Astrocyte (in vitro differentiated cells and primary cell): ENCODE measurements at regions not wholly inside any gene's neighbourhood (a gene's known extent, or its start where the extent isn't known, plus 50 kb on each side); places are given as distances from the start of the nearest gene placed in this dataset.

ENCODE experiments used
- DNase-seq: peaks from one replicate; pipeline ENCODE4 v3.0.0-alpha.2; 2010; ENCODE audit warnings: low read depth
- FAIRE-seq: peaks from 2 replicates; lab custom pipeline; 2011; peaks lifted over from hg19 to GRCh38; lab: Jason Lieb, UNC
- H2AFZ ChIP-seq: 2 replicates; pipeline ENCODE4 v1.6.0; 2012; ENCODE audit warnings: low read depth, low read length, inconsistent platforms
- H3K27ac ChIP-seq: 2 replicates; pipeline ENCODE4 v1.5.1; 2011; ENCODE audit warnings: low read depth, low read length, inconsistent platforms
- H3K27me3 ChIP-seq: 2 replicates; pipeline ENCODE4 v1.6.0; 2011; ENCODE audit warnings: low read length, inconsistent platforms; ENCODE audit not compliant: insufficient read depth
- H3K36me3 ChIP-seq: 2 replicates; pipeline ENCODE4 v1.5.1; 2011; ENCODE audit warnings: low read length, inconsistent platforms; ENCODE audit not compliant: insufficient read depth
- H3K4me1 ChIP-seq: 2 replicates; pipeline ENCODE4 v1.5.1; 2011; ENCODE audit warnings: low read length, inconsistent platforms; ENCODE audit not compliant: insufficient read depth
- H3K4me2 ChIP-seq: 2 replicates; pipeline ENCODE4 v1.6.0; 2012; ENCODE audit warnings: low read length, inconsistent platforms
- H3K4me3 ChIP-seq: 2 replicates; pipeline ENCODE4 v1.5.1; 2011; ENCODE audit warnings: low read depth, mild to moderate bottlenecking, low read length, inconsistent platforms; ENCODE audit not compliant: insufficient read depth
- H3K79me2 ChIP-seq: 2 replicates; pipeline ENCODE4 v1.6.0; 2012; ENCODE audit warnings: mild to moderate bottlenecking, low read length, inconsistent platforms; ENCODE audit not compliant: insufficient read depth
- H3K9ac ChIP-seq: 2 replicates; pipeline ENCODE4 v1.6.0; 2012; ENCODE audit warnings: mild to moderate bottlenecking, low read length, inconsistent platforms
- H3K9me3 ChIP-seq: 2 replicates; pipeline ENCODE4 v1.5.1; 2012; ENCODE audit warnings: low read depth, mild to moderate bottlenecking, low read length, inconsistent platforms; ENCODE audit not compliant: insufficient read depth
- H4K20me1 ChIP-seq: 2 replicates; pipeline ENCODE4 v1.6.0; 2012; ENCODE audit warnings: low read length, inconsistent platforms; ENCODE audit not compliant: insufficient read depth
- H3K27ac Mint-ChIP-seq: one replicate; pipeline ENCODE4 v1.8.0; 2021; ENCODE audit warnings: mild to moderate bottlenecking, mixed read lengths; ENCODE audit not compliant: unreplicated experiment
- H3K27me3 Mint-ChIP-seq: one replicate; pipeline ENCODE4 v1.8.0; 2021; ENCODE audit warnings: low read depth, mixed read lengths; ENCODE audit not compliant: unreplicated experiment
- H3K36me3 Mint-ChIP-seq: one replicate; pipeline ENCODE4 v1.8.0; 2021; ENCODE audit warnings: low read depth, mixed read lengths; ENCODE audit not compliant: unreplicated experiment
- H3K4me1 Mint-ChIP-seq: one replicate; pipeline ENCODE4 v1.8.0; 2021; ENCODE audit warnings: low read depth, mixed read lengths; ENCODE audit not compliant: unreplicated experiment
- H3K4me3 Mint-ChIP-seq: one replicate; pipeline ENCODE4 v1.8.0; 2021; ENCODE audit warnings: mild to moderate bottlenecking, moderate library complexity, mixed read lengths; ENCODE audit not compliant: unreplicated experiment
- H3K9me3 Mint-ChIP-seq: one replicate; pipeline ENCODE4 v1.8.0; 2021; ENCODE audit warnings: mild to moderate bottlenecking, mixed read lengths; ENCODE audit not compliant: unreplicated experiment
- EZH2 ChIP-seq: IDR thresholded peaks from 2 replicates; pipeline ENCODE4 v1.6.1; 2012; ENCODE audit warnings: mild to moderate bottlenecking, low read length, inconsistent platforms; ENCODE audit not compliant: insufficient read depth
- TF ChIP-seq, protein P1 (sequence below): IDR thresholded peaks from 2 replicates; pipeline ENCODE4 v1.5.1; 2011; ENCODE audit warnings: low read depth, mild to moderate bottlenecking, inconsistent platforms, low read length, moderate library complexity; ENCODE audit not compliant: insufficient read depth

DNA sequence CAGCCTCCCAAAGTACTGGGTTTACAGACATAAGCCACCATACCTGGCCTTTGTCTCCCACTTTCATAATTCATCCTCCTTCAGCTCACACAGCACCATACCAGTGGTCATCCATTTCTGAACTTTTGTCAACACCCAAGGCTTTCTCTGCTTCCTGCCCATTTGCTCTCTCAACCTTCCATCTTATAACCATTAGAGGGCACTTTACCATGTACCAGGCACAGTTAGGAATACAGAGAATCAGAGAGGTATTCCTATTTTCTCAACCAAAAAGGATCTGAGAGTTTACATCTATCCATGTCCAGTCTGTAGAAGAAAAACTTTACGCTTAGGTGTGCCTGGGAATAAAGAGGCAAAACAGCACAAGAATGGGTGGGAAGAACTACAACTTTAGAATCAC is 397.6 kb downstream of the BUD13 start:
- DNase-seq: no peak
- Mint-ChIP-seq H3K27ac (no peak overlapping the region), H3K4me3 (no peak overlapping the region), H3K4me1 (no peaks in the 10 kb centered on the region), H3K9me3 (peaks cover 3% of the 10 kb centered on the region), H3K36me3 (no peaks in the 10 kb centered on the region), H3K27me3 (peaks cover 56% of the 10 kb centered on the region)
- H3K79me2 ChIP-seq: no peaks in the 10 kb centered on the region
- no peak overlapping the region for H3K4me2 ChIP-seq
- H3K36me3 ChIP-seq: no peaks in the 10 kb centered on the region
- TF ChIP-seq, protein P1, sequence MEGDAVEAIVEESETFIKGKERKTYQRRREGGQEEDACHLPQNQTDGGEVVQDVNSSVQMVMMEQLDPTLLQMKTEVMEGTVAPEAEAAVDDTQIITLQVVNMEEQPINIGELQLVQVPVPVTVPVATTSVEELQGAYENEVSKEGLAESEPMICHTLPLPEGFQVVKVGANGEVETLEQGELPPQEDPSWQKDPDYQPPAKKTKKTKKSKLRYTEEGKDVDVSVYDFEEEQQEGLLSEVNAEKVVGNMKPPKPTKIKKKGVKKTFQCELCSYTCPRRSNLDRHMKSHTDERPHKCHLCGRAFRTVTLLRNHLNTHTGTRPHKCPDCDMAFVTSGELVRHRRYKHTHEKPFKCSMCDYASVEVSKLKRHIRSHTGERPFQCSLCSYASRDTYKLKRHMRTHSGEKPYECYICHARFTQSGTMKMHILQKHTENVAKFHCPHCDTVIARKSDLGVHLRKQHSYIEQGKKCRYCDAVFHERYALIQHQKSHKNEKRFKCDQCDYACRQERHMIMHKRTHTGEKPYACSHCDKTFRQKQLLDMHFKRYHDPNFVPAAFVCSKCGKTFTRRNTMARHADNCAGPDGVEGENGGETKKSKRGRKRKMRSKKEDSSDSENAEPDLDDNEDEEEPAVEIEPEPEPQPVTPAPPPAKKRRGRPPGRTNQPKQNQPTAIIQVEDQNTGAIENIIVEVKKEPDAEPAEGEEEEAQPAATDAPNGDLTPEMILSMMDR: peak; percentile 3
- no peak for TF ChIP-seq EZH2
- H3K4me1 ChIP-seq: no peaks in the 10 kb centered on the region
- H3K4me3 ChIP-seq: no peak overlapping the region
- no peak for FAIRE-seq
- no peak overlapping the region for H3K27ac ChIP-seq
- no peak overlapping the region for H2AFZ ChIP-seq
- H3K9me3 ChIP-seq: no peaks in the 10 kb centered on the region
- H3K9ac ChIP-seq: no peak overlapping the region
- H3K27me3 ChIP-seq: no peaks in the 10 kb centered on the region
- no peaks in the 10 kb centered on the region for H4K20me1 ChIP-seq

DNA sequence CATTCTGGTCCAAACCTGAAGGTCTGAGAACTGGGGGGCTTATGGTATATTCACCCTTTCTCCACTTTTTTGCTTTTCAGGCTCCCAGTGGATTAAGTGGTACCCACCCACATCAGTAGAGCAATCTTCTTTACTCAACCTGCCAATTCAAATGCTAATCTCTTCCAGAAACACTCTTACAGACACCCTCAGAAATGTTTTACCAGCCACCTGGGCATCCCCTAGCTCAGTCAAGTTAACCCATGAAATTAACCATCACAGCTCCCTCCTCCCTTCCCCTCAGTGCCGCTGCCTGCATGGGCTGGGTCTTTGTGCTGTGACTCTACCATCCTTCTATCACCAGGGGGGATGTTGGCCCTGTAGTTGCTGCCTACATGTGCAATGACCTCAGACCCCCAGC is 398.7 kb downstream of the BUD13 start:
- Histone ChIP-seq H3K9me3 (no peaks in the 10 kb centered on the region), H3K4me2 (no peak overlapping the region), H3K4me3 (no peak overlapping the region), H4K20me1 (no peaks in the 10 kb centered on the region), H3K79me2 (no peaks in the 10 kb centered on the region), H3K9ac (no peak overlapping the region), H3K27me3 (no peaks in the 10 kb centered on the region), H3K27ac (no peak overlapping the region), H3K36me3 (no peaks in the 10 kb centered on the region), H3K4me1 (no peaks in the 10 kb centered on the region), H2AFZ (no peak overlapping the region)
- TF ChIP-seq EZH2: no peak
- TF ChIP-seq, protein P1: no peak
- H3K4me3 Mint-ChIP-seq: no peak overlapping the region
- H3K4me1 Mint-ChIP-seq: no peaks in the 10 kb centered on the region
- DNase-seq: no peak
- peaks cover 65% of the 10 kb centered on the region for H3K27me3 Mint-ChIP-seq
- H3K27ac Mint-ChIP-seq: no peak overlapping the region
- FAIRE-seq: no peak
- H3K9me3 Mint-ChIP-seq: peaks cover 3% of the 10 kb centered on the region
- H3K36me3 Mint-ChIP-seq: no peaks in the 10 kb centered on the region

DNA sequence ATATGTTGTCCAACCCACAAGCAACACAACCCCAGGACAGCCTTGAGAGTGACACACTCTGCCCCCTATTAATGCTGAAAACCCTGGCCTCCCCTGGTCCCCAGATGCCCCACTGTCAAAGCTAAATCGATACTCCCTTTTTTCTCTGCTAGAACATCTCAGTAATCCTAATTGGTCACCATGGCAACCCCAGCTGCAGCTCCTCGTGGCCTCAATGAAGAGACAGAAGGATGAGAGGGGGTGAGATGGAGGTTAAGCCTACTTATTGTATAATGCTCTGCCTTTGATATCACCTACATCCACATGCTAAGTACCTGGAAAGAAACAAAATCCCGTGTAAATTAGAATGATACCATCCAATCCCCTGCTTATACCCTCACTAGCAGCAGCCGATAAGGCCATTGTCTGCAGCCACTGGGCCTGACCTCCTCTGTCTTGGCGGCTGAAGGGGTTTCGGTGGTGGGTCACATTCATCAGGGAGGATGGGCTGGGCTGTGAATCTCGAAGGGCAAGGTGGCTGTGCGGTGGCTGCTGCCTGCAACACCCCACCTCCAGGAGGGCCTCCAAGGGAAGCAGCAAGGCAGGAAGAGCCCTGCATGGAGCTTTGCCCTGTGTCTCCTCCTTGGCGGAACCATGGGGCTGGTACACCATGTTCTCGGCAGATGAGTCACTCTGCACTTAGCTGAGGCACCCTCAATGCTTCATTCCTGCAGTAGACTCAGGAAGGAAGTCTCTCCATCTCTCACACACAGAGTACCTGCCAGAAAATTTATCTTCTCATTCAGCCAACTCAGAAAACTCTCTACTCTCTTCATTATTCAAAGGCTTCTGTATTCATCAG is 399.5 kb downstream of the BUD13 start:
- DNase-seq: no peak
- TF ChIP-seq EZH2: no peak
- TF ChIP-seq, protein P1: no peak
- H4K20me1 ChIP-seq: no peaks in the 10 kb centered on the region
- no peak overlapping the region for H3K9ac ChIP-seq
- H3K79me2 ChIP-seq: no peaks in the 10 kb centered on the region
- Mint-ChIP-seq H3K4me1 (no peaks in the 10 kb centered on the region), H3K36me3 (no peaks in the 10 kb centered on the region), H3K9me3 (peaks cover 3% of the 10 kb centered on the region), H3K4me3 (no peak overlapping the region), H3K27ac (no peak overlapping the region), H3K27me3 (peaks cover 63% of the 10 kb centered on the region)
- no peak overlapping the region for H2AFZ ChIP-seq
- H3K4me1 ChIP-seq: no peaks in the 10 kb centered on the region
- H3K4me3 ChIP-seq: no peak overlapping the region
- no peaks in the 10 kb centered on the region for H3K9me3 ChIP-seq
- H3K27ac ChIP-seq: no peak overlapping the region
- H3K4me2 ChIP-seq: no peak overlapping the region
- no peaks in the 10 kb centered on the region for H3K36me3 ChIP-seq
- no peak for FAIRE-seq
- no peaks in the 10 kb centered on the region for H3K27me3 ChIP-seq
